H4 (cell line): ENCODE measurements at regions not wholly inside any gene's neighbourhood (a gene's known extent, or its start where the extent isn't known, plus 50 kb on each side); places are given as distances from the start of the nearest gene placed in this dataset.
"Not testable (repeated sequence)": the region's sequence is repeated elsewhere in the genome, so short reads cannot be mapped to it uniquely, and the experiment has no call there.

Source experiments
- DNase-seq: peaks from one replicate; pipeline ENCODE4 v3.0.0-alpha.2; 2015; ENCODE audit warnings: low spot score

GRCh38 chr19:28569132-28570131 lies 643.5 kb downstream of the UQCRFS1 start:
- DNase-seq = no peak

GRCh38 chr19:28567834-28568233 lies 645.1 kb downstream of the UQCRFS1 start:
- DNase-seq = no peak

- DNase-seq = no peak
Measured at GRCh38 chr19:28563964-28564921, 648.7 kb downstream of the UQCRFS1 start.

GRCh38 chr19:28560786-28561185 lies 652.2 kb downstream of the UQCRFS1 start:
- DNase-seq = no peak

GRCh38 chr19:28558783-28559182 lies 654.2 kb downstream of the UQCRFS1 start:
- DNase-seq = no peak

- no peak for DNase-seq
Measured at GRCh38 chr19:28556371-28556770, 656.6 kb downstream of the UQCRFS1 start.

GRCh38 chr19:28555317-28555716 lies 657.6 kb downstream of the UQCRFS1 start:
- no peak for DNase-seq

- no peak for DNase-seq
Measured at GRCh38 chr19:28554321-28555091, 658.4 kb downstream of the UQCRFS1 start.

GRCh38 chr19:28553764-28554163 lies 659.2 kb downstream of the UQCRFS1 start:
- no peak for DNase-seq

GRCh38 chr19:28553005-28553404 lies 659.9 kb downstream of the UQCRFS1 start:
- no peak for DNase-seq

GRCh38 chr19:28549680-28550277 lies 663.2 kb downstream of the UQCRFS1 start:
- DNase-seq = no peak

- DNase-seq = no peak
Measured at GRCh38 chr19:28546148-28546685, 666.7 kb downstream of the UQCRFS1 start.

- not testable (repeated sequence) for DNase-seq
Measured at GRCh38 chr19:28545397-28545796, 667.6 kb downstream of the UQCRFS1 start.

GRCh38 chr19:28544451-28545261 lies 668.3 kb downstream of the UQCRFS1 start:
- no peak for DNase-seq

- DNase-seq = no peak
Measured at GRCh38 chr19:28543244-28543776, 669.6 kb downstream of the UQCRFS1 start.

- DNase-seq = no peak
Measured at GRCh38 chr19:28542394-28543243, 670.3 kb downstream of the UQCRFS1 start.

GRCh38 chr19:28541602-28542393 lies 671.2 kb downstream of the UQCRFS1 start:
- no peak for DNase-seq

- DNase-seq = no peak
Measured at GRCh38 chr19:28541029-28541428, 671.9 kb downstream of the UQCRFS1 start.
